HCT116 (cell line): ENCODE measurements at regions not wholly inside any gene's neighbourhood (a gene's known extent, or its start where the extent isn't known, plus 50 kb on each side); places are given as distances from the start of the nearest gene placed in this dataset.

ENCODE experiments used
- ATAC-seq: fragments of 200-7000 bp; cut with Tn5 transposase; 2 replicates; pipeline ENCODE4 v1.9.1; 2020; ENCODE audit warnings: mild to moderate bottlenecking, moderate library complexity
- BruUV-seq: library from RNA; stranded (reverse); fragments of 400-500 nt; replicated peaks from 2 replicates; lab custom pipeline; 2021; lab: Mats Ljungman, UMichigan
- CTCF ChIA-PET: fragments of 300-600 bp; sonication (Branson Sonifier 250); formaldehyde crosslinking; loops from one replicate; lab custom pipeline; 2021; ENCODE audit warnings: antibody characterized with exemption; lab: Charles Lee
- POLR2A ChIA-PET: fragments of 300-600, 350-600 bp; sonication (Branson Sonifier 250); formaldehyde crosslinking; loops from one replicate; lab custom pipeline; 2021; ENCODE audit warnings: antibody characterized with exemption; lab: Charles Lee
- RAD21 ChIA-PET, 2 experiments: fragments of 300-600 bp; sonication (Branson Sonifier 250); formaldehyde crosslinking; loops; one replicate each; lab custom pipeline; 2023; ENCODE audit warnings: low total read pairs in 2 of 2; ENCODE audit not compliant: uncharacterized antibody in 2 of 2, unreplicated experiment in 2 of 2, low non-redundant PET in 1 of 2; lab: Charles Lee
- DNase-seq: peaks from one replicate; pipeline ENCODE4 v3.0.0-alpha.2; 2010; ENCODE audit warnings: low read depth, low spot score
- H2AFZ ChIP-seq: fragments of 200-600 bp; shearing (Covaris generic), sonication (generic); 2 replicates; pipeline ENCODE4 v1.6.1; 2017; ENCODE audit warnings: low read depth, mixed run types, mixed read lengths, antibody characterized with exemption, low read length; ENCODE audit not compliant: poor library complexity, severe bottlenecking
- H3K27ac ChIP-seq: 2 replicates; pipeline ENCODE4 v1.5.1; 2012; ENCODE audit warnings: low read depth, low read length
- H3K27me3 ChIP-seq: fragments of 200-600 bp; sonication (generic); 2 replicates; pipeline ENCODE4 v1.6.1; 2016; ENCODE audit warnings: mixed run types, low read length, mixed read lengths; ENCODE audit not compliant: insufficient read depth
- H3K36me3 ChIP-seq, 2 experiments: fragments of 200-500 bp in 1 of 2; fragments of 200-600 bp in 1 of 2; sonication (Bioruptor generic) in 1 of 2; sonication (generic) in 1 of 2; 2 replicates each; pipeline versions ENCODE4 v1.5.1 to v1.6.1; 2014 to 2016; ENCODE audit warnings: low read length in 2 of 2, inconsistent platforms in 1 of 2, mixed read lengths in 1 of 2, mixed run types in 1 of 2; ENCODE audit not compliant: insufficient read depth in 2 of 2, control insufficient read depth in 1 of 2
- H3K4me1 ChIP-seq, 2 experiments: fragments of 200-600 bp in 1 of 2; sonication (generic) in 1 of 2; 2 replicates each; pipeline versions ENCODE4 v1.5.1 to v1.6.1; 2012 to 2017; ENCODE audit warnings: low read length in 2 of 2, inconsistent platforms in 1 of 2, mild to moderate bottlenecking in 1 of 2, mixed read lengths in 1 of 2, mixed run types in 1 of 2, moderate library complexity in 1 of 2; ENCODE audit not compliant: insufficient read depth in 2 of 2, control insufficient read depth in 1 of 2
- H3K4me2 ChIP-seq: fragments of 200-600 bp; sonication (generic); 2 replicates; pipeline ENCODE4 v1.6.1; 2017; ENCODE audit warnings: mixed run types, low read length, mixed read lengths
- H3K4me3 ChIP-seq, 2 experiments: fragments of 200-600 bp in 1 of 2; sonication (generic) in 1 of 2; replicated peaks in 1 of 2; 2 replicates each; pipeline ENCODE4 v1.5.1; 2011 to 2016; ENCODE audit warnings: low read length in 2 of 2, control low read depth in 1 of 2, low read depth in 1 of 2, mild to moderate bottlenecking in 1 of 2, mixed read lengths in 1 of 2, mixed run types in 1 of 2
- H3K79me2 ChIP-seq: fragments of 200-600 bp; sonication (generic); 2 replicates; pipeline ENCODE4 v1.6.1; 2017; ENCODE audit warnings: mild to moderate bottlenecking, mixed run types, low read length, moderate library complexity, mixed read lengths; ENCODE audit not compliant: insufficient read depth
- H3K9ac ChIP-seq: fragments of 200-600 bp; sonication (generic); 2 replicates; pipeline ENCODE4 v1.6.1; 2016; ENCODE audit warnings: low read length, mixed read lengths
- H3K9me2 ChIP-seq: fragments of 200-600 bp; sonication (generic), shearing (Covaris generic); 2 replicates; pipeline ENCODE4 v1.6.1; 2017; ENCODE audit warnings: mixed run types, mild to moderate bottlenecking, moderate library complexity; ENCODE audit not compliant: insufficient read depth
- H3K9me3 ChIP-seq, 2 experiments: fragments of 200-500 bp in 1 of 2; fragments of 200-600 bp in 1 of 2; sonication (Bioruptor generic) in 1 of 2; sonication (generic) in 1 of 2; 2 replicates each; pipeline ENCODE4 v1.6.1; 2014 to 2017; ENCODE audit warnings: low read length in 2 of 2, mixed read lengths in 2 of 2, inconsistent platforms in 1 of 2, low read depth in 1 of 2, mild to moderate bottlenecking in 1 of 2, mixed run types in 1 of 2, moderate library complexity in 1 of 2; ENCODE audit not compliant: control insufficient read depth in 1 of 2, insufficient read depth in 1 of 2
- H4K20me1 ChIP-seq: fragments of 200-600 bp; sonication (generic), shearing (Covaris generic); 2 replicates; pipeline ENCODE4 v1.6.1; 2017; ENCODE audit warnings: mixed run types, mild to moderate bottlenecking, moderate library complexity; ENCODE audit not compliant: insufficient read depth
- EGR1 ChIP-seq: IDR thresholded peaks from 2 replicates; pipeline ENCODE4 v1.6.1; 2012; ENCODE audit warnings: low read depth
- ELF1 ChIP-seq: IDR thresholded peaks from 2 replicates; pipeline ENCODE4 v1.6.1; 2012; ENCODE audit warnings: low read depth, borderline replicate concordance
- EZH2 ChIP-seq: fragments of 200-600 bp; sonication (generic); IDR thresholded peaks from 2 replicates; pipeline ENCODE4 v1.6.1; 2017; ENCODE audit warnings: antibody characterized with exemption, mixed run types
- FOSL1 ChIP-seq: IDR thresholded peaks from 2 replicates; pipeline ENCODE4 v1.6.1; 2012; ENCODE audit warnings: low read depth
- JUND ChIP-seq: IDR thresholded peaks from 2 replicates; pipeline ENCODE4 v1.6.1; 2012
- POLR2A ChIP-seq: IDR thresholded peaks from 2 replicates; pipeline ENCODE4 v1.7.0; 2011; ENCODE audit warnings: borderline replicate concordance; ENCODE audit not compliant: insufficient read depth, insufficient read length; ENCODE audit errors: extremely low read depth
- RAD21 ChIP-seq: IDR thresholded peaks from 2 replicates; pipeline ENCODE4 v1.6.1; 2012; ENCODE audit warnings: low read depth, mild to moderate bottlenecking
- REST ChIP-seq: IDR thresholded peaks from 2 replicates; pipeline ENCODE4 v1.6.1; 2012; ENCODE audit warnings: low read depth
- SIN3A ChIP-seq: IDR thresholded peaks from 2 replicates; pipeline ENCODE4 v1.6.1; 2012; ENCODE audit warnings: low read depth
- SRF ChIP-seq: IDR thresholded peaks from 2 replicates; pipeline ENCODE4 v1.6.1; 2012; ENCODE audit warnings: low read depth
- ZFX ChIP-seq: fragments of 450-650 bp; IDR thresholded peaks from 2 replicates; pipeline ENCODE4 v1.6.1; 2017
- intact Hi-C: fragments of 100-400 bp; cut with micrococcal nuclease; formaldehyde crosslinking; loops from 2 replicates; pipeline ENCODE4 v1.10.0; 2022

- ATAC-seq = no peak
- Histone ChIP-seq H3K27ac (no peak overlapping the region), H3K4me1 (no peaks in the 10 kb centered on the region), H3K4me3 (no peak overlapping the region), H3K9me2 (no peaks in the 10 kb centered on the region), H2AFZ (no peak overlapping the region), H3K79me2 (no peaks in the 10 kb centered on the region), H3K4me2 (no peak overlapping the region), H3K36me3 (no peaks in the 10 kb centered on the region), H3K9me3 (no peaks in the 10 kb centered on the region), H3K9ac (no peak overlapping the region), H4K20me1 (no peaks in the 10 kb centered on the region), H3K27me3 (no peaks in the 10 kb centered on the region)
- ChIA-PET RAD21 (no interaction called here), POLR2A (no interaction called here), CTCF (no interaction called here)
- no peak for TF ChIP-seq REST
- TF ChIP-seq JUND = no peak
- no peak for TF ChIP-seq ELF1
- TF ChIP-seq SIN3A = no peak
- intact Hi-C loops = no loop called here
- BruUV-seq = no TSS peak
- DNase-seq = no peak
Observed at GRCh38 chr19:33887891-33888290, 91.2 kb downstream of the KCTD15 start.

- no peaks in the 10 kb centered on the region for H3K27me3 ChIP-seq
Observed at GRCh38 chr19:33888665-33889064, 92.0 kb downstream of the KCTD15 start.

More at GRCh38 chr19:33888665-33889064, 92.0 kb downstream of the KCTD15 start:
- ChIA-PET POLR2A (no interaction called here), CTCF (no interaction called here), RAD21 (no interaction called here)
- H3K4me1 ChIP-seq = no peaks in the 10 kb centered on the region
- H3K9me3 ChIP-seq = no peaks in the 10 kb centered on the region
- no peaks in the 10 kb centered on the region for H3K79me2 ChIP-seq
- no TSS peak for BruUV-seq
- no peak overlapping the region for H3K4me2 ChIP-seq
- H3K36me3 ChIP-seq = no peaks in the 10 kb centered on the region
- no peak overlapping the region for H3K9ac ChIP-seq
- H3K4me3 ChIP-seq = no peak overlapping the region
- ATAC-seq (no peak), DNase-seq (no peak)
- no peaks in the 10 kb centered on the region for H3K9me2 ChIP-seq
- no peaks in the 10 kb centered on the region for H4K20me1 ChIP-seq
- intact Hi-C loops = no loop called here
- H3K27ac ChIP-seq = no peak overlapping the region
- TF ChIP-seq EGR1 (no peak), EZH2 (no peak), FOSL1 (no peak), JUND (no peak), ZFX (no peak), POLR2A (no peak), SRF (no peak), ELF1 (no peak), RAD21 (no peak)
- no peak overlapping the region for H2AFZ ChIP-seq
